NCI-H526 (cell line): ENCODE measurements at regions not wholly inside any gene's neighbourhood (a gene's known extent, or its start where the extent isn't known, plus 50 kb on each side); places are given as distances from the start of the nearest gene placed in this dataset.
"Not testable (repeated sequence)": the region's sequence is repeated elsewhere in the genome, so short reads cannot be mapped to it uniquely, and the experiment has no call there.

ENCODE experiments used
- DNase-seq, 2 experiments: peaks; one replicate each; lab custom pipeline; 2025; lab: John Stamatoyannopoulos, UW

DNA sequence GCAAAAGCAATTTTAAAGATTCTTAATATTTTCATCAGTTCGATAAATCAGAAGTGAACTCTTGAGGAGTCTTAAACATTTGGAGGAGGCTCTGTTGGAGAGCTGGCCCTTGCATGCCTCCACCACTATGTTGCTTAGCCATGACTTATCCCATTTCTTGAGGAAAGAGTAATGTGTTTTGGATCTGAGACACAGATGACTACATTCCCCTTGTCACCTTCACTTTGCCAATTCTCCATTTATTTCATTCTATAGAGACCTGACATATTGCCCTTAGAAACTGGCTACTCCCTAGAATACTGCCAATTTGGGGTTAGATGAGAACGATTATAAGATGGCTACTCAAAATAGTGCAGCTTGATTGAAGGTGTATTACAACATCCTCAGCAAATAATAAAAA, 157.4 kb upstream of the TMEM260 start:
- no peak for DNase-seq

DNA sequence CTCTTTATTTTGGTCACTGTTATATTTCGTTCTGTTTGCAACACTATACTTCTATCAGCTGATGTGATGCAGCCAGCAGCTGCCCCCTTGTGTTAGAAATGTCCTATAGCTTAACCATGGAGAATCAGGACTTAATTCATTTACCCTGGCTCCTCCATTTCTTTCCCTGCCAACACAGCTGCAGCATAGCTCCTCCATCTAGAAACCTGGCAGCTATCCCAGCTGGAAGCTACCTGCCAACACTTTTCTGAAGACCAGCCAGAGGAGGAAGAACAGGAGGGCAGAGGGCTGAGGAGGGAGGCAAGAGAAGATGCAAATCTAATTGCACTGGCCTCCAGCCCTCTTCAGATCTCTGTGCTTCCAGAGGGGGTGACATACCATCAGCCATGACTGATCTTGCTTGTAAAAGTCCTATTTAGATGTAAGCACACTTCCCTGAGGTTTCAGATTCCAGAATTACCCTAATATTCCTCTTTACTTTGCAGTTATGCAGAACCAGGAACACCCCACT, 156.8 kb upstream of the TMEM260 start:
- DNase-seq: peak; percentile 70 to 77

DNA sequence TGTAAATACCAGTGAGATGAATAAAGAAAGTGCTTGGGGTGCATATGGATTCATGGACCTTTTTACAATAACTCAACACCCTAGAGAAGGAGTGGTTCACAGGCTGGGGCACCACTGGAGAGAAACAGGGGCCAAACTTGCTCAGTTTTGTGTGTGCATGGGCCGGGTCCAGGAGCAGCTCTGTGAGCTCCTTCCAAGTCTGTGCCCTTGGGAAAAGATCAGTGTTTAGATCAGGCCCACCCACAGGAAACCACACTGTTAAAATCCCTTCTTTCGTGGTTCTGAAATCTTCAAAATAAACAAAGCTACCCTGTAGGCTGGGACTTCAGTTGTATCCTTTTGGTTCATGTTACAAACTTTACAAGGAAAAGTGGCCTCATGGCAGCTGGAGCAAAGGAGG, 156.1 kb upstream of the TMEM260 start:
- DNase-seq: no peak

DNA sequence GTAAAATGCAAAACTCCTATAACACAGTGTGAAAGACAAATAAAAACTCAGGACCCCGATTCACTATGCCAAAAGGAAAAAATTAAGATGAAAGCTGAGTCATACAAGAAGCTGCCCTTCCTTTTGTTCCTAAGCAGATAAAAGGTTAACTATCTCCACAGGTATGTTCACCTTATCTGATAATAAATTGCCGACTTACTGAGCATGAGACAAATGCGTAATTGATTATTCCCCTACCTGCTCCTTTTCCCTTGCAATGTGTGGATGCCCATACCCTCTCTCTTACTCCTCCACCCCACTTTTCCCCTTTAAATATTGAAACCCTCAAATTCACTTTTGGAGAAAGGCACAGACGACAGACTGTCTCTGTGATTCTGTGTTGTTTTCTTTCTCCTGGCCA, 148.6 kb upstream of the TMEM260 start:
- no peak for DNase-seq

DNA sequence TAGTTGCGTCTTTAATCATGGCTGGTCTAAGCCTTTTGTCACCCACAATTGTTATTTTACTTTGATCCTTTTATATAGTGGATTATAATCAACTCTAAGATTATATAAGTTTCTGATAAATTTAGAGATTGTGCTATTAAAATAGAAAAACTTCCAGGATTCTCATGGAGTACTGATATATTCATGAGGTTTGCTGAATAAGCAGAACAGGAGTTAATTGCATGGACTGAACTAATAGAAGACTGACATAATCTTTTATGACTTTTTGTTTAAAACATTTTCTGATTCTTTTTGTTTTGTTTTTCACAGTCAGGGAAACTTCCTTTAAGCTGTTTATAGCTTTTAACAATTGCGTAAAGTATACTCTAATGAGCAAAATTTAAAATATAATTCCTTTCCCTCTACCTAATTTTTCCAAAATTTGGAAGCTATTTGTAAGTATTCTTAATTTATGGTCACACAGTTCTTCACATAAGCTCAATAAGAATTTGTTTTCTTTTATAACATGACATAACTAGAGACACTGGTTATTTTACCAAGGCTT, 129.9 kb upstream of the TMEM260 start:
- DNase-seq: no peak

DNA sequence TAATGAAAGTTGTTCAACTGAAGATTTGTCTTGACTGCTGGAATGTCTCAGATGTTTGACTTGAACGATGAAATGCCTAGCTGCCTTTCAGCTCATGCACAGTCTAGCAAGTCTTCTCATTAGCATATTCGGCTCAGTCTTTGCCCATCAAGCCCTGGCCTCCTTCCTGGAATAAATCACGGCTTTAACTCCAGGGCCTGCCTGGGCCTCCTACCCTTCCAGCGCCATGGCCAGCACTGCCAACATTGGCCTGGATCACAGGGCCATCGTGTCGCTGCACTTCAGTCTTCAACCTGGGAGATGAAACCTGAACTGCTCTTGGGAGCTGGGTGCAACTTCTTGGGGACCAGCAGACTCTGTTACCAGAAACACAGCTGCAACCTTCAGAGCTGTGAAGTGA, 126.7 kb upstream of the TMEM260 start:
- no peak for DNase-seq

DNA sequence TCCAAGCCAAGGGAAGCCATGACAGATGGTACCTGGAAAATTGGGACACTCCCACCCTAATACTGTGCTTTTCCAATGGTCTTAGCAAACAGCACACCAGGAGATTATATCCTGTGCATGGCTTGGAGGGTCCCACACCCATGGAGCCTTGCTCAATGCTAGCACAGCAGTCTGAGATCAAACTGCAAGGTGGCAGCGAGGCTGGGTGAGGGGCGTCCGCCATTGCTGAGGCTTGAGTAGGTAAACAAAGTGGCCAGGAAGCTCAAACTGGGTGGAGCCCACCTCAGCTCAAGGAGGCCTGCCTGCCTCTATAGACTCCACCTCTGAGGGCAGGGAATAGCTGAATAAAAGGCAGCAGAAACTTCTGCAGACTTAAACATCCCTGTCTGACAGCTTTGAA, 124.9 kb upstream of the TMEM260 start:
- not testable (repeated sequence) for DNase-seq

DNA sequence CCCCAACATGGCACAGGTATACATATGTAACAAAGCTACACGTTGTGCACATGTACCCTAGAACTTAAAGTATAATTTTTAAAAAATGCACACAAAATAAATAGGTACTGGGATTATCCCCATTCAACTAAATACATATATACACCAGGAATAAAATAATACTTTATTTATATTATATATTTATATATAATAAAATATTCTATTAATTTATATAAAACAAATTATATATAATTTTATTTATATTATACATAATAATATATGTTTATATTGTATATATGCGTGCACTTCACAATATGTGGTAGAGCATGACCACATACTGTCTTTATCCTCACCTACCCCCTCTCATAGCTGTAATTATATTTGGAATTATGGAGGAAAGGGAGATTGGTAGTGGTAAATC, 119.1 kb upstream of the TMEM260 start:
- DNase-seq: no peak

DNA sequence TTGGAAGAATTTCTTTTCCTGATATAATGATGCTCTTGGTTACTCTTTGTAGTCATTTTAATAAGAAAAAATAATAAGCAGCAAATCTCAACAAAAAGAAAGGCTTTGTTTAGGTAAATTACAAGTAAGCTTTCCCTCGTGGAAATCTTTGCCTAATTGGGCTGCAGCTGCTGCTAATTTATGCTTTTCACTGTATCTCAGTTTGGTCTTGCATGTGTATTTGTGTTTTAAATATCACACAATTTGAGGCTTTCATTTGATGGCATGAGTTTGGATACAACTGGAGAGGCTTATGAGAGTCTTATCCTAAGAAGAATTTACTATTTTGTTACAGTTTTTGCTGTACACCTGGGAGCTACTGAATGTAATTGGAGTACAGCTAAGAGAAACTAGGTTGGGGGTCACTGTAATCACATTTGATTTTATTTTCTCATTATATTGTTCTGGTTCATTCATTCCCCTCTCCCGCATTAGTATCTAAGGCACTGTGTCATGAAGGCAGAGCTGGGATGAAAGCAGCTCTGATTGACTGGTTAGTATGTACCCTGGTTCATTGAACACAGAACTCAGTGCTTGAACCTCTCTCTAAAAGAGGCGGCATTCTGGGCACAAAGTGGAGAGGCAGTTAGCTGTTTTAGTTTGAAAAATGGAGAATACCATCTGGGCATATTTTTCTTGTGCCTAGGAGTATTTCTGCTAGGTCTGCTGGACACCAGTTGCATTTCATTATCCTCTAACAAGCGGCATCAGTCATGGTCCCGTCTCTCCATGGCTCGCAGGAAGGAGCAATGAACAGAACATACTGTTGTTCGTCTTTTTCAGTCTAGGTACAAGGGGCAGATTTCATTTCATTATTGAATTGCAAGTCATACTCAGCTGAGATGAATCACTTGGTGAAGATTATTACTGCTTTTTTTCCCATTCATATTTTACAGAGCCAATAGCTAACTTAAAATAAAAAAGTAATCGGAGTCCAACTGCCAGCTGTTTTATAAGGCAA, 118.0 kb upstream of the TMEM260 start:
- no peak for DNase-seq

DNA sequence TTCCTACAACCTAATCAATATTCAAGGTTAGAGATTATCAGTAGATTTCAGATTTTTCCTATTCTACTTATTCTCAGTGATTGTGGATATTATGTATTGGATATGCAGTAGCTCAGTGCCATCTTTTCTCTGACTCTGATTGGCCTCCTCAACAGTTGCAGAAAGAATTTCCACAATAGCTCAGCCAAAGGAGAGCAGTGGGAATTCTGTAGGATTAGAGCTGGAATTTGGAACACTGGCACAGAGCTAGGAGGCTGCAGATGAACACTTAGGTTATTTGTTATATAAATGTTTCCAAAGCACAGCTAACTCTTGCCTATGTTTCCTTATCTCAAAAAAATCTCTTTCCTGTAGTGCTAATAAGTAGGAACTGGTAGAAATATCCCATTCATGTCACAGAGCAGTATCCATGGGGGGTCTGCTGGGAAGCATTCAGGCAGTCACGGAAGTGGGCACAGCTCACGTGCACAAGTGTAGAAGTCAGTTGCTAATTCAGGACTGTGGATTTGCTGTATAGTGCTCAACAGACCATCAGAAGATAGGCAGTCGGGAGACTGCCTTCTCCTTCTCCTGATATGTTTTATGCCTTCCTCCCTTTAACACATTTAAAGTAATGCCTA, 116.2 kb upstream of the TMEM260 start:
- no peak for DNase-seq

DNA sequence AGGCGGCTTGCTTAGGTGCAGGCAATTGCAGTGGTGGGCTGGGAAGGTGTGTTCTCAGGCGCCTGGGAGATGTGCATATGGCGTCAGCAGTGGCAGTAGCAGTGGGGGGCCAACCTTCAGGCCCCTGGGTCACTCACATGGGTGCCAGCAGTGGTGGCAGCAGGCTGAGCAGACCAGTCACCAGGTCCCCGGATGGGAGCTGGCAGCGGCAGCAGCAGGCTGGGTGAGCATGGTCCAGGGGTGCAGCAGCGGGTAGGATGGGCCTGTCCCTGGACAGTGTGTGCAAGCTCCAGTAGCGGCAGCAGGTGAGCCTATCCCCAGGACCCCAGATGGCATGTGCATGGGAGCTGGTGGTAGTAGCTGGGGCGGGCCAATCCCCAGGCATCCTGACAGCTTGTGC, 108.5 kb upstream of the TMEM260 start:
- no peak for DNase-seq

DNA sequence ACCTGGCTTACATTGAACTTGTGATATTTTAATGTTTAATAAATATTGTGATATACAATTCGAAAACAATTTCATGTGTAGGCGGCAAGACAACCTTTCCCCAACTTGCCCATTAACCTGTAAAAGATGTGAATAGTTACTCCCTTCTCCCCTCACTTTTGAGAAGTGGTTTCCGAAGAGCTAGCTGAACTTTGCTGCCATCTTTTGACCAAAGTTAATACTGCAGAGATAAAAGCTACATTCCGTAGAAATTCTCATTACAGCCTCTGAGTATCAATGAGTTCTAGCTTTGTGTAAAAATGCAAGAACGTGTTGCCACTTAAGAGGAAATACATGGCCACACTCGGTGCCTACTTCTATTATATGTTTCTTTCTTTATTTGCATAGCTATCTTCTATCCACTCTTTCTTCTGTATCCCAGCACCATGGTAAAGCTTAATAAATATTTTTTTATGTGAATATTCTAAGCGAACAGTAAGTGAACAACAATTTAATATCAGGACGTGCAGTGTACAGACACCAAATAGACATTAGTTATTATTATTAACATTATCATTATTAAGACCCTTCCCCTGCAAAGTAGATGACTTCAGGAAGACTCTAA, 105.1 kb upstream of the TMEM260 start:
- DNase-seq: peak; percentile 19 to 81

DNA sequence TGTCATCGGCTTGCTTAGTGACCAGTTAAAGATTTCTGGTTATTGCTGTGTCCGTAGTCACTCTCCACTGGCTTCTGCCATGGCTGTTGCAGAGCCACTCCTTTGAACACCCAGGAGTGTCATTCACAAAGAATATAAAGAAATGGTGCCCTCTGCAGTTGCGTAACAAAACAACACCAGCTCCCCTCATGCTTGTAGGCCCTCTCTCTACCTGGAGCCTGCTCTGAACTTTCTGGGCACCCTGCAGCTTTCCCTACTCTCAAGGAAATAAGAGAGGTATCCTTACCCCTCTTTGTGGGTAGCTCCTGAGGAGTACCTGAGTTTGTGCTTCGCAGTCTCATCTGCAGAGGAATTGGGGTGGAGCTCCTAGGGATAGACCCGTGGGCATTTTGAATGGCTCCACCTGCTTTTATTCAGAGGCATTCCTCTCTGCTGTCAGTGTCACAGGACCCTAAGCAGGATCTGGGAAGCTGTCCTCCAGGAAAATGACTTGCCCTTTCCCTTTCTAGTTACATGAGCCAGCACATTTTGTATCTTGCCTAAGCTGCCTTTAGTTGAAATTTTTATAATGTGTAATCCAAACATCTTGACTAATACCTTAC, 97.2 kb upstream of the TMEM260 start:
- DNase-seq: peak; percentile 21 to 82

DNA sequence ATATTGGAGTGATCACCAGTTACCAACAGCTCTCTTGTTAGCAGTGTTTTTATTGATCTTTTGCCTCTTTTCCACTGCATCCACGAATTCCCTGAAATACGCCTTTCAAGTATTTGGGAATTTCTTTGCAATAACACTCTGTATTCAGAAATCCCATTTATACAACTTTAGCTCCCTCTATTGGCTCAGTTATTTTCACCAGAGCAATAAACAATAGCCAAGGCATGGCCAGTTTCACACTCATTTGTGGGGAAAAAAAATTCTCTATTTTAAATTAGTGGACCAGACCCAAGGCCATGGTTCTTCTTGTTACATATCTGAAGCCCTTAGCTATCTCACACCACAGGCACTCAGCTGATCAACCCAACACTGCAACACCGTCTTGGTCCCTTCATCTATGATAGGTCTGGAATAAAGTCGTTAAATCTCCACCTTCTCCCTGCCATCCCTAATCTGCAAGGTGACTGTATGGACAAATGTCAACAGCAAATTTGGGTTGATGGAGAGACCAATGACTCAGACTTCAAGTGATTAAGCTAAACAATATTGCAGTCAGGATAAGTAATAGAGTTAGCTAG, 92.4 kb upstream of the TMEM260 start:
- peak in 1 of 2 experiments; percentile 54 for DNase-seq

DNA sequence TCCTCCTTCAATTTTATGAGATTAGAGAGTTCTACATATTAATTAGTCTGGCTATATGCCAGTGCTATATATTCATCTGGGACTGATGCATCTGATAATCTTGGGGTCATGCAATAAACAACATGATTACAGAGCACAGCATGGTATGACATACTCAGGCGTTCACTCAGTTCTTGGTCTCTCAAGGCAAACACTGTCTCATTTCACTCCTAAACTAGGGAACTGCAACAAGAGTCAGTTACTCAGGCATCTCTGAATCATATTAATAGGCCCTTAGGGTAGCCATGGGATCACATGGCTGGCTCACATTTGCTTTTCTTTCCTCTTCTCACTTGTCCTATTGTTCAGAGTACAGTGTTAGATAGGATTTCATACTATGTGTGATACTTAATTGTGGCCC, 91.8 kb upstream of the TMEM260 start:
- no peak for DNase-seq

DNA sequence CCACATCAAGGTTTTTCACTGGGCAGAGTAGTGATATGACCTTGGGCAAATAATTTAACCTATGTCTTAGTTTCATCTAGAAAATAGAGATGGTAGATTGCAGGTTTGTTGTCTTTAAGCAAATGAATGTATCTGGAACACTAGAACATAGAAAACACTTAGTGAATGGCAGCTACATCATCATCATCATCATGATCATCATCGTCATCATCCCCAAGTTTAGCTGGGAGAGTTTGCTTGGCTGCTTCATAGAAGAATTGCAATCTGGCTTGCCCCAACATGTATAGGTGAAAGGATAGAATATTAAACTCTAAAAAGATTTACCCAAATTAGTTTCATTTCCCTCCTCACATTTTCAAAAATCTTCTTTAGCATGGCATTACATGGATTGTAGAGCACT, 91.3 kb upstream of the TMEM260 start:
- no peak for DNase-seq

DNA sequence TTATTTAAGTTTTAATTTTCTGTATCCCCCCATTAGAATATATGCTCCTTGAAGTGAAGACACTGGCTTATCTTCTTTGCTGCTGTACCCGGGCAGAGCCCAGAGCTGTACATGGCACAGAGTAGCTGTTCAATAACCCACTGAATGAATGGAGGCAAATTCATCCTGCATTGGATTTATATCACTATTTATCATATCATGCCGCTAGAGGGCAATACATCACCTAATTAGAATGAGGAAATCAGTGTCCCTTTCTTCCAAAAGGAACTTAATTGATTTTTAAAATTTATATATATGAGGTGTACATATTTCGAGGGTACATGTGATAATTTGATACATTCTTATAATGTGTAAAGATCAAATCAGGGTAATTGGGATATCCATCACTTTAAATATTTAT, 89.2 kb upstream of the TMEM260 start:
- DNase-seq: peak; percentile 28 to 62

DNA sequence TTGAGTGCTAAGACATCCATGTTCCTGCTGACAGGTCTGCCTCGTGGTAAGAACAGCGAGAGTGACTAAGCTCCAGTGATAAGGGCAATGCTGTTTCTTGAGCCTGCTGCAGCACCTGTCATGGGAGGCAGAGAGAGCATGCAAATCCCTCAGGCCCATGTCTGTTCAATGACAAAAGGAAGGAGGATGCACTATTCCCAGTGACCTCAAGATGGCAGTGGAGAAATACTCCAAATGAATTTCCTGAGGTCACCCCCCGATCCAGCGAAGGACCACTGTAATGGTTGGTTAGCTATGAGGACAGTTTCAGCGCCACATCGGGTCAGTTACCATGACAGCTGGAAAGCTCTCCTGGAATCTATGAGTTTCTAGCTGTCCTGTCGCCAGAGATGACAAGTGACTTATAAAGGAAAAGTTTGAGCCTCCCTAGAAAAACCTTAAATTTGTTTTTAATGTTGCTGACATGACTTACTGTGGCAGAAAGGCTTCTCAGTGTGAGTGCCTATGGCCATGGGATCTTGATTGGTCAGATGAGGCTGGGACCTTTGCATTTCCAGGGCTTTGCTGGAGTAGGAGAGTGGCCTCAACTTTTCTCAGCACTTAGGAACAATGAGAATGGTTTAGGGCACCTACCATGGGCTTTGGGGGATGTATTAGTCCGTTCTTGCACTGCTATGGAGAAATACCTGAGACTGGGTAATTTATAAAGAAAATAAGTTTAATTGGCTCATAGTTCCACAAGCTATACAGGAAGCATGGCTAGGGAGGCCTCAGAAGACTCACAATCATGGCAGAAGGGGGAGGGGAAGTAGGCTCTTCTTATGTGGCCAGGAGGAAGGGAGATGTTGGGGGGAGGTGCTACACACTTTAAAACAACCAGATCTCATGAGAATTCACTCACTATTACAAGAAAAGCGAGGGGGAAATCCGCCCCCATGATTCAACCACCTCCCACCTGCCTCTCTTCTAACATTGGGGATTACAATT, 88.0 kb upstream of the TMEM260 start:
- peak; percentile 89 to 92 for DNase-seq

DNA sequence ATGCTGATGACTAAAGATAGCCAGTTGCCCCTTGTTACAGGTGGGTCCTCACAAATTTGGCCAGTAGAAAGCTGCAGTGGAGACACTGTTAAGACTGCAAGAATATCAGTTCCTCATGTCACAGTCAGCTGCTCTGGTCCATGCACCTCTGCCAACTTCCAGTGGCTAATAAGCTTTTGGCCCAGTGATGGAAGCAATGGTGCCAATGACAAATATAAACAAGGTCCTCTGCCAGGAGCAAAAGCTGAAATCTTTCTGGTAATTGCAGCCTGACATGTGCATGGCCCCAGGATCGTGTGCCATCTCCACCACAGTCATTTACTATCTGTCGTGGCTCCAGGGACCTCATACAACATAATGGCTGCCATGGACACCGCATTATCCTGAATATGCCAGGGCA, 85.4 kb upstream of the TMEM260 start:
- no peak for DNase-seq

DNA sequence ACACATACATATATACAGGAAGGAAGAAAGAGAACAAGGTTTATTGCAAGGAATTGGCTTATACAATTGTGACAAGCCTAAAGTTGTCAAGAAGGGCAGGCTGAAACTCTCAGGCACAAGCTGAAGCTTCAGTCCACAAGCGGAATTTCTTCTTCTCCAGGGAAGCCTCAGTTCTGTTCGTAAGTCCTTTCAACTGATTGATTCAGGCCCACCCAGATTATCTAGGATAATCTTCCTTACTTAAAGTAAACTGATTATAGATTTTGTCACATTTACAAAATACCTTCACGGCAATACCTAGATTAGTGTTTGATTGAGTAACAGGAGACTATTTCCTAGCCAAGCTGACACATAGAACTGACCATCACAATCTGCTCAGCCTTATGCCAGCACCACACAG, 81.5 kb upstream of the TMEM260 start:
- DNase-seq: no peak
